Naive B cell (primary cell): ENCODE measurements at regions not wholly inside any gene's neighbourhood (a gene's known extent, or its start where the extent isn't known, plus 50 kb on each side); places are given as distances from the start of the nearest gene placed in this dataset.

ENCODE experiments used
- ATAC-seq, 2 donors: fragments of 150-1000 bp; cut with Tn5 transposase; 2 replicates each; pipeline ENCODE4 v1.10.0; 2021; ENCODE audit warnings: low read depth in 2 of 2, mild to moderate bottlenecking in 2 of 2, moderate library complexity in 2 of 2
- DNase-seq: peaks from one replicate; pipeline ENCODE4 v3.0.0; 2022
- H3K27ac Mint-ChIP-seq, 6 donors: one replicate each; pipeline ENCODE4 v1.8.0; 2020 to 2022; ENCODE audit warnings: mild to moderate bottlenecking in 6 of 6, mixed read lengths in 6 of 6, moderate library complexity in 5 of 6, inconsistent platforms in 2 of 6
- H3K27me3 Mint-ChIP-seq, 3 donors: one replicate each; pipeline ENCODE4 v1.8.0; 2021 to 2022; ENCODE audit warnings: mixed read lengths in 3 of 3, mild to moderate bottlenecking in 1 of 3
- H3K36me3 Mint-ChIP-seq, 2 donors: one replicate each; pipeline ENCODE4 v1.8.0; 2020 to 2022; ENCODE audit warnings: mixed read lengths in 2 of 2, inconsistent platforms in 1 of 2, mild to moderate bottlenecking in 1 of 2
- H3K4me1 Mint-ChIP-seq, 3 donors: one replicate each; pipeline ENCODE4 v1.8.0; 2020 to 2022; ENCODE audit warnings: mixed read lengths in 3 of 3, inconsistent platforms in 1 of 3, mild to moderate bottlenecking in 1 of 3, moderate library complexity in 1 of 3
- H3K4me3 Mint-ChIP-seq, 8 donors: one replicate each; pipeline ENCODE4 v1.8.0; 2020 to 2022; ENCODE audit warnings: mild to moderate bottlenecking in 8 of 8, mixed read lengths in 8 of 8, moderate library complexity in 8 of 8, inconsistent platforms in 2 of 8
- H3K9me3 Mint-ChIP-seq, 7 donors: one replicate each; pipeline ENCODE4 v1.8.0; 2020 to 2022; ENCODE audit warnings: mixed read lengths in 7 of 7, mild to moderate bottlenecking in 5 of 7, inconsistent platforms in 2 of 7, moderate library complexity in 1 of 7

- Mint-ChIP-seq H3K36me3 (no peaks in the 10 kb centered on the region), H3K9me3 (peaks cover 0 to 4% (median 0%) of the 10 kb centered on the region in 7 donors), H3K27ac (no peak overlapping the region), H3K27me3 (peaks cover 26 to 32% (median 27%) of the 10 kb centered on the region in 3 donors), H3K4me1 (no peaks in the 10 kb centered on the region), H3K4me3 (no peak overlapping the region)
- no peak for DNase-seq
- no peak for ATAC-seq
Measured at GRCh38 chr2:222054813-222055212, 244.0 kb downstream of the PAX3 start.

- DNase-seq (no peak), ATAC-seq (no peak)
- Mint-ChIP-seq H3K27me3 (peaks cover 25 to 37% (median 35%) of the 10 kb centered on the region in 3 donors), H3K4me3 (no peak overlapping the region), H3K36me3 (no peaks in the 10 kb centered on the region), H3K4me1 (no peaks in the 10 kb centered on the region), H3K9me3 (peaks cover 0 to 7% (median 0%) of the 10 kb centered on the region in 7 donors), H3K27ac (no peak overlapping the region)
Measured at GRCh38 chr2:222052934-222053367, 245.8 kb downstream of the PAX3 start.

GRCh38 chr2:222050981-222051380 lies 247.8 kb downstream of the PAX3 start:
- Mint-ChIP-seq H3K27ac (no peak overlapping the region), H3K4me3 (no peak overlapping the region), H3K4me1 (no peaks in the 10 kb centered on the region), H3K27me3 (peaks cover 26 to 44% (median 37%) of the 10 kb centered on the region in 3 donors), H3K9me3 (peaks cover 0 to 10% (median 0%) of the 10 kb centered on the region in 7 donors), H3K36me3 (no peaks in the 10 kb centered on the region)
- ATAC-seq (no peak), DNase-seq (no peak)

GRCh38 chr2:222049946-222050345 lies 248.9 kb downstream of the PAX3 start:
- ATAC-seq = no peak
- Mint-ChIP-seq H3K36me3 (no peaks in the 10 kb centered on the region), H3K27me3 (peaks cover 23 to 45% (median 31%) of the 10 kb centered on the region in 3 donors), H3K9me3 (peaks cover 0 to 10% (median 0%) of the 10 kb centered on the region in 7 donors), H3K4me3 (no peak overlapping the region), H3K4me1 (no peaks in the 10 kb centered on the region), H3K27ac (no peak overlapping the region)
- no peak for DNase-seq

GRCh38 chr2:222043897-222044296 lies 254.9 kb downstream of the PAX3 start:
- Mint-ChIP-seq H3K27ac (no peak overlapping the region), H3K4me3 (no peak overlapping the region), H3K36me3 (no peaks in the 10 kb centered on the region), H3K4me1 (no peaks in the 10 kb centered on the region), H3K27me3 (peaks cover 0 to 9% (median 8%) of the 10 kb centered on the region in 3 donors), H3K9me3 (peaks cover 0 to 6% (median 0%) of the 10 kb centered on the region in 7 donors)
- DNase-seq (no peak), ATAC-seq (no peak)

- Mint-ChIP-seq H3K27me3 (peaks cover 0 to 9% (median 8%) of the 10 kb centered on the region in 3 donors), H3K9me3 (peaks cover 0 to 3% (median 0%) of the 10 kb centered on the region in 7 donors), H3K27ac (no peak overlapping the region), H3K4me3 (no peak overlapping the region), H3K4me1 (no peaks in the 10 kb centered on the region), H3K36me3 (no peaks in the 10 kb centered on the region)
- DNase-seq (no peak), ATAC-seq (no peak)
Measured at GRCh38 chr2:222042666-222043065, 256.1 kb downstream of the PAX3 start.

- DNase-seq (no peak), ATAC-seq (no peak)
- no peak overlapping the region for H3K27ac Mint-ChIP-seq
- no peak overlapping the region for H3K4me3 Mint-ChIP-seq
- no peaks in the 10 kb centered on the region for H3K27me3 Mint-ChIP-seq
- H3K4me1 Mint-ChIP-seq = no peaks in the 10 kb centered on the region
- peaks cover 0 to 2% (median 0%) of the 10 kb centered on the region in 7 donors for H3K9me3 Mint-ChIP-seq
- no peaks in the 10 kb centered on the region for H3K36me3 Mint-ChIP-seq
Measured at GRCh38 chr2:222040333-222040732, 258.5 kb downstream of the PAX3 start.

- no peak for ATAC-seq
- Mint-ChIP-seq H3K36me3 (no peaks in the 10 kb centered on the region), H3K4me3 (no peak overlapping the region), H3K9me3 (peaks cover 0 to 2% (median 0%) of the 10 kb centered on the region in 7 donors), H3K27ac (no peak overlapping the region), H3K27me3 (no peaks in the 10 kb centered on the region), H3K4me1 (no peaks in the 10 kb centered on the region)
- DNase-seq = no peak
Measured at GRCh38 chr2:222039821-222040220, 259.0 kb downstream of the PAX3 start.

- Mint-ChIP-seq H3K9me3 (peaks cover 0 to 2% (median 0%) of the 10 kb centered on the region in 7 donors), H3K4me3 (no peak overlapping the region), H3K27me3 (no peaks in the 10 kb centered on the region), H3K4me1 (no peaks in the 10 kb centered on the region), H3K27ac (no peak overlapping the region), H3K36me3 (no peaks in the 10 kb centered on the region)
- ATAC-seq (no peak), DNase-seq (no peak)
Measured at GRCh38 chr2:222038067-222038802, 260.6 kb downstream of the PAX3 start.

- no peaks in the 10 kb centered on the region for H3K36me3 Mint-ChIP-seq
Measured at GRCh38 chr2:222037211-222037610, 261.6 kb downstream of the PAX3 start.

GRCh38 chr2:222034058-222034457 lies 264.7 kb downstream of the PAX3 start:
- H3K27me3 Mint-ChIP-seq = peaks cover 0 to 4% (median 0%) of the 10 kb centered on the region in 3 donors
- no peaks in the 10 kb centered on the region for H3K4me1 Mint-ChIP-seq
- no peak overlapping the region for H3K27ac Mint-ChIP-seq
- peaks cover 0 to 5% (median 2%) of the 10 kb centered on the region in 7 donors for H3K9me3 Mint-ChIP-seq
- no peak overlapping the region for H3K4me3 Mint-ChIP-seq
- DNase-seq = no peak
- ATAC-seq = no peak
- H3K36me3 Mint-ChIP-seq = no peaks in the 10 kb centered on the region

More at GRCh38 chr2:222037211-222037610, 261.6 kb downstream of the PAX3 start:
- H3K27me3 Mint-ChIP-seq = peaks cover 0 to 4% (median 0%) of the 10 kb centered on the region in 3 donors
- no peak overlapping the region for H3K4me3 Mint-ChIP-seq
- DNase-seq = no peak
- no peaks in the 10 kb centered on the region for H3K4me1 Mint-ChIP-seq
- peaks cover 0 to 2% (median 0%) of the 10 kb centered on the region in 7 donors for H3K9me3 Mint-ChIP-seq
- no peak for ATAC-seq
- H3K27ac Mint-ChIP-seq = no peak overlapping the region

GRCh38 chr2:222033541-222033940 lies 265.3 kb downstream of the PAX3 start:
- peaks cover 0 to 8% (median 3%) of the 10 kb centered on the region in 7 donors for H3K9me3 Mint-ChIP-seq
- H3K27me3 Mint-ChIP-seq = peaks cover 0 to 4% (median 0%) of the 10 kb centered on the region in 3 donors
- no peaks in the 10 kb centered on the region for H3K4me1 Mint-ChIP-seq

GRCh38 chr2:222025881-222026271 lies 272.9 kb downstream of the PAX3 start:
- Mint-ChIP-seq H3K4me1 (no peaks in the 10 kb centered on the region), H3K36me3 (no peaks in the 10 kb centered on the region), H3K9me3 (peaks cover 0 to 9% (median 2%) of the 10 kb centered on the region in 7 donors), H3K27ac (no peak overlapping the region), H3K4me3 (no peak overlapping the region), H3K27me3 (peaks cover 5 to 13% (median 5%) of the 10 kb centered on the region in 3 donors)
- no peak for DNase-seq
- ATAC-seq = no peak

More at GRCh38 chr2:222033541-222033940, 265.3 kb downstream of the PAX3 start:
- no peak for DNase-seq
- Mint-ChIP-seq H3K27ac (no peak overlapping the region), H3K36me3 (no peaks in the 10 kb centered on the region), H3K4me3 (no peak overlapping the region)
- ATAC-seq = no peak
